Liver (tissue), 3 donors: ENCODE measurements at regions not wholly inside any gene's neighbourhood (a gene's known extent, or its start where the extent isn't known, plus 50 kb on each side); places are given as distances from the start of the nearest gene placed in this dataset.

ENCODE experiments used
- CTCF ChIP-seq: fragments of 150-350 bp; IDR thresholded peaks from 2 replicates; pipeline ENCODE4 v1.5.1; 2017; ENCODE audit warnings: improper control_type of control experiment, low read depth, low read length; ENCODE audit not compliant: missing input control
- JUND ChIP-seq, 2 donors: IDR thresholded peaks; 2 replicates each; pipeline ENCODE4 v1.6.1; 2016; ENCODE audit warnings: antibody characterized with exemption in 2 of 2
- NR2F2 ChIP-seq: IDR thresholded peaks from 2 replicates; pipeline ENCODE4 v1.6.1; 2016; ENCODE audit warnings: antibody characterized with exemption
- TAF1 ChIP-seq: conservative IDR thresholded peaks from 2 replicates; pipeline ENCODE4 v1.6.1; 2016; ENCODE audit warnings: antibody characterized with exemption, mild to moderate bottlenecking
- YY1 ChIP-seq: IDR thresholded peaks from 2 replicates; pipeline ENCODE4 v1.6.1; 2016; ENCODE audit warnings: antibody characterized with exemption, mild to moderate bottlenecking
- donor health status: healthy.
- donor health status: healthy.

DNA sequence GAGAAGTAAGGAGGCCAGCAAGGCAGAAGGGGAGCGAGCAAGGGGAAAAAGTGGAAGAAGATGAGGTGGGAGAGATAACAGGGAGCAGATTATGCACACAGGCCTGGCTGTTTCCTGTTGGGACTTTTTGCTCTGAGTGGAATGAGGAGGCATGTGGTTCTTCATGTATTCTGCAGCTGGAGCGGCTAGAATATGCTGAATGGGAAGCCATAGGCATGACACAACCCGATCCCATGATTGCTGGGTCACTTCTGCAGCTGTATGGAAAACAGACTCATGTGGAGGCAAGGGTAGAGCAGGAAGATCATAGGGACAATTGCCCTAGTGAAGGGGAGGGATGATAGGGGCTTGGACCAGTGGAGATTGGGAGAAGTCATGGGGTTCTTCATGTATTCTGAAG, 206.0 kb upstream of the SUCLG2 start:
- TF ChIP-seq JUND (IDR thresholded peaks at IDR 0.05): no peak
- TF ChIP-seq TAF1: no peak
- no peak for TF ChIP-seq CTCF
- no peak for TF ChIP-seq NR2F2
- no peak for TF ChIP-seq YY1
